Spleen (tissue), 7 donors: ENCODE measurements at regions not wholly inside any gene's neighbourhood (a gene's known extent, or its start where the extent isn't known, plus 50 kb on each side); places are given as distances from the start of the nearest gene placed in this dataset.

ENCODE experiments used
- POLR2A ChIP-seq, 3 donors: fragments of 450-650 bp; IDR thresholded peaks; one replicate each; pipeline ENCODE4 v1.5.1; 2017; ENCODE audit warnings: antibody characterized with exemption in 3 of 3, mild to moderate bottlenecking in 1 of 3
- POLR2AphosphoS5 ChIP-seq, 3 donors: sonication (generic); formaldehyde crosslinking; IDR thresholded peaks; one replicate each; pipeline ENCODE4 v1.5.1; 2017; ENCODE audit warnings: antibody characterized with exemption in 3 of 3
- TF ChIP-seq, protein P1 (sequence below), 11 experiments: fragments of 200-600 bp in 7 of 11; fragments of 450-650 bp in 4 of 11; sonication (generic) in 4 of 11; IDR thresholded peaks in 8 of 11; conservative IDR thresholded peaks in 3 of 11; 1 replicate in 7 of 11; 2 replicates in 4 of 11; pipeline versions ENCODE4 v1.4.0 to v1.8.0; 2016 to 2021; ENCODE audit warnings: antibody characterized with exemption in 11 of 11, inconsistent platforms in 4 of 11, mild to moderate bottlenecking in 1 of 11
- donor health status: DM: no; HTN: no; CAD: no; lungs with moderate emphysema.
- donor health status: DM: no; HTN: no; CAD: no.
- donor health status: DM: no; HTN: no; CAD: no.

DNA sequence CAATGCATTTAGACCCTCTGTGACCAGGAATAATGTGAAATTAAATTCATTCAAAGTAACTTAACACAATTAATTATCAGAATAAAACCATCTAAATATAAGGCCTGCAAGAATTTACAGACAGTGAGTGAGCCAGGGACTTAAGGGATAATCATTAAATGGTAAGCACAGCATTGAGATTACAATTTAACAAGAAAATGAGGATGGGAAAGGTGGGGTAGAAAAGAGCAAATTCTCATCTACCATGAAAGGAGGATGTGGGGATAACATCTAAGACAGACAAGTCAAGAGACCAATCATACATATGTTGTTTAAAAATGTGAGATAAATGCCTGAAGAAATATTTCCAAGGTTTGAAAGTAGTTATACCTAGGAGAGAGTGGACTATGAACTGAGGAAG, 259.3 kb upstream of the NT5C1B start:
- TF ChIP-seq, protein P1, sequence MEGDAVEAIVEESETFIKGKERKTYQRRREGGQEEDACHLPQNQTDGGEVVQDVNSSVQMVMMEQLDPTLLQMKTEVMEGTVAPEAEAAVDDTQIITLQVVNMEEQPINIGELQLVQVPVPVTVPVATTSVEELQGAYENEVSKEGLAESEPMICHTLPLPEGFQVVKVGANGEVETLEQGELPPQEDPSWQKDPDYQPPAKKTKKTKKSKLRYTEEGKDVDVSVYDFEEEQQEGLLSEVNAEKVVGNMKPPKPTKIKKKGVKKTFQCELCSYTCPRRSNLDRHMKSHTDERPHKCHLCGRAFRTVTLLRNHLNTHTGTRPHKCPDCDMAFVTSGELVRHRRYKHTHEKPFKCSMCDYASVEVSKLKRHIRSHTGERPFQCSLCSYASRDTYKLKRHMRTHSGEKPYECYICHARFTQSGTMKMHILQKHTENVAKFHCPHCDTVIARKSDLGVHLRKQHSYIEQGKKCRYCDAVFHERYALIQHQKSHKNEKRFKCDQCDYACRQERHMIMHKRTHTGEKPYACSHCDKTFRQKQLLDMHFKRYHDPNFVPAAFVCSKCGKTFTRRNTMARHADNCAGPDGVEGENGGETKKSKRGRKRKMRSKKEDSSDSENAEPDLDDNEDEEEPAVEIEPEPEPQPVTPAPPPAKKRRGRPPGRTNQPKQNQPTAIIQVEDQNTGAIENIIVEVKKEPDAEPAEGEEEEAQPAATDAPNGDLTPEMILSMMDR (IDR thresholded peaks at IDR 0.05 in 8 of 11, conservative IDR thresholded peaks at IDR 0.05 in 3 of 11) = no peak
- TF ChIP-seq POLR2A (IDR thresholded peaks at IDR 0.05) (no peak), POLR2AphosphoS5 (IDR thresholded peaks at IDR 0.05) (no peak)
